SK-N-SH treated with all-trans-retinoic acid at 6 μM for 48 hours (cell line): ENCODE measurements at regions not wholly inside any gene's neighbourhood (a gene's known extent, or its start where the extent isn't known, plus 50 kb on each side); places are given as distances from the start of the nearest gene placed in this dataset.

Source experiments
- ATAC-seq: fragments of 200-7000 bp; cut with Tn5 transposase; 3 replicates; pipeline ENCODE4 v1.9.1; 2020; ENCODE audit warnings: mild to moderate bottlenecking, moderate library complexity
- ARNTL ChIP-seq: fragments of 450-650 bp; formaldehyde crosslinking; IDR thresholded peaks from 2 replicates; pipeline ENCODE4 v1.5.0; 2020; ENCODE audit warnings: low read depth, mild to moderate bottlenecking, moderate library complexity, borderline replicate concordance
- BACH2 ChIP-seq: fragments of 250-450 bp; sonication (Bioruptor Pico); IDR thresholded peaks from 2 replicates; pipeline ENCODE4 v1.9.0; 2021; ENCODE audit warnings: mild to moderate bottlenecking, borderline replicate concordance
- CSDC2 ChIP-seq: fragments of 250-450 bp; sonication (Bioruptor Pico); IDR thresholded peaks from 2 replicates; pipeline ENCODE4 v1.5.0; 2020; ENCODE audit warnings: mild to moderate bottlenecking, moderate library complexity
- ESRRG ChIP-seq: fragments of 250-450 bp; sonication (Bioruptor Pico); IDR thresholded peaks from 2 replicates; pipeline ENCODE4 v1.6.1; 2021; ENCODE audit warnings: mild to moderate bottlenecking
- GLIS3 ChIP-seq: fragments of 250-450 bp; sonication (Bioruptor Pico); IDR thresholded peaks from 2 replicates; pipeline ENCODE4 v1.5.0; 2020; ENCODE audit warnings: mild to moderate bottlenecking, moderate library complexity
- OSR1 ChIP-seq: fragments of 250-450 bp; sonication (Bioruptor Pico); IDR thresholded peaks from 2 replicates; pipeline ENCODE4 v1.8.0; 2022; ENCODE audit warnings: moderate library complexity, mild to moderate bottlenecking, inconsistent platforms
- PPARA ChIP-seq: fragments of 250-450 bp; sonication (Bioruptor Pico); IDR thresholded peaks from 2 replicates; pipeline ENCODE4 v1.5.0; 2020; ENCODE audit warnings: mild to moderate bottlenecking, borderline replicate concordance
- RARB ChIP-seq: fragments of 250-450 bp; sonication (Bioruptor Pico); IDR thresholded peaks from 2 replicates; pipeline ENCODE4 v1.8.0; 2021; ENCODE audit warnings: mild to moderate bottlenecking, moderate library complexity
- SNAI2 ChIP-seq: fragments of 250-450 bp; sonication (Bioruptor Pico); IDR thresholded peaks from 2 replicates; pipeline ENCODE4 v1.5.0; 2020; ENCODE audit warnings: mild to moderate bottlenecking, moderate library complexity
- TCF4 ChIP-seq: fragments of 250-450 bp; sonication (Bioruptor Pico); IDR thresholded peaks from 2 replicates; pipeline ENCODE4 v1.8.0; 2021; ENCODE audit warnings: mild to moderate bottlenecking, moderate library complexity, borderline replicate concordance
- TOX ChIP-seq: fragments of 250-450 bp; sonication (Bioruptor Pico); IDR thresholded peaks from 2 replicates; pipeline ENCODE4 v1.8.0; 2021; ENCODE audit warnings: mild to moderate bottlenecking, moderate library complexity, borderline replicate concordance
- ZC3H10 ChIP-seq: fragments of 250-450 bp; sonication (Bioruptor Pico); IDR thresholded peaks from 2 replicates; pipeline ENCODE4 v1.5.1; 2021; ENCODE audit warnings: mild to moderate bottlenecking, moderate library complexity
- ZFP3 ChIP-seq: fragments of 250-450 bp; sonication (Bioruptor Pico); IDR thresholded peaks from 2 replicates; pipeline ENCODE4 v1.5.0; 2020; ENCODE audit warnings: mild to moderate bottlenecking, moderate library complexity
- ZFP30 ChIP-seq: fragments of 450-650 bp; formaldehyde crosslinking; IDR thresholded peaks from 2 replicates; pipeline ENCODE4 v1.5.0; 2022; ENCODE audit warnings: mild to moderate bottlenecking, moderate library complexity
- ZNF70 ChIP-seq: fragments of 450-650 bp; formaldehyde crosslinking; IDR thresholded peaks from 2 replicates; pipeline ENCODE4 v1.5.0; 2020; ENCODE audit warnings: mild to moderate bottlenecking, moderate library complexity
- ZNF8 ChIP-seq: fragments of 450-650 bp; formaldehyde crosslinking; IDR thresholded peaks from 2 replicates; pipeline ENCODE4 v1.5.0; 2020; ENCODE audit warnings: mild to moderate bottlenecking, moderate library complexity
- TF ChIP-seq, protein P1 (sequence below): fragments of 250-450 bp; sonication (Bioruptor Pico); IDR thresholded peaks from 2 replicates; pipeline ENCODE4 v1.5.1; 2021; ENCODE audit warnings: mild to moderate bottlenecking, moderate library complexity
- TF ChIP-seq, protein P2 (sequence below): fragments of 250-450 bp; sonication (Bioruptor Pico); IDR thresholded peaks from 2 replicates; pipeline ENCODE4 v1.5.1; 2020; ENCODE audit warnings: low read depth, mild to moderate bottlenecking, moderate library complexity
- TF ChIP-seq, protein P3 (sequence below): fragments of 250-450 bp; sonication (Bioruptor Pico); IDR thresholded peaks from 2 replicates; pipeline ENCODE4 v1.8.0; 2021; ENCODE audit warnings: low read depth, mild to moderate bottlenecking, moderate library complexity, borderline replicate concordance
- TF ChIP-seq, protein P4 (sequence below): fragments of 250-450 bp; sonication (Bioruptor Pico); IDR thresholded peaks from 2 replicates; pipeline ENCODE4 v1.5.0; 2020; ENCODE audit warnings: mild to moderate bottlenecking, moderate library complexity
- TF ChIP-seq, protein P5 (sequence below): fragments of 250-450 bp; sonication (Bioruptor Pico); IDR thresholded peaks from 2 replicates; pipeline ENCODE4 v1.8.0; 2020; ENCODE audit warnings: mild to moderate bottlenecking, moderate library complexity, borderline replicate concordance

DNA sequence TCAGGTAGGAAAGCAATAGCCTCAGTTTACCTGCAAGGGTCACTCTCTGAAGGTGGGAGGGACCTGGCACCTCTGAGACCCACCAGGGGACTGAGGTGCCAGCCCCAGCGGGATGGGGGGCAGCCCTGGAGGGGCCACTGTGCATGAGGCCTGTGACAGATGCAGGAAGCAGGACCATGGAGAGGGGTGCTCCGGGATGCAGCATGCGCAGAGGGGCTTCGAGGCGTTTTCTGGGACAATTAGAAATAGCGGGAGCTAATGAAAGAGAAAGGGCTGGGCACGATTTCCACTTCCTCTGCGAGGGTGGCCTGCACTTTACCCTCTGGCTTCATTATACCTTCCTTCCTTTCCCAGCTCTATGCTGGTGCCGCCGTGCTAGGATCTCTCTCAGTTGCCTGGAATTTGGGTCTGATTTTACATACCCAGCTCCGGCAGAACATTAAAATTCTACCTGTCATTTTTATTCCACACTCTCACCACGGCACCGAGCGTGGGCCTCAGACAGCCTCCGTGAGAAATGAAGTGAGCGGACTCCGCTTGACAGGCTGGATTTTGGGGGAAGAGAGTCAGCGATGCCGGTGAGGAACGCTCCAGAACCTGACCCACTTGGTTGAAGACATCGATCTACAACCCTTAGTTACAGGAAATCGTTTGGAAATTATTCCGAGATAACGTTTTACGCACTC lies 333.9 kb upstream of the PFKP start:
- ATAC-seq = no peak
- TF ChIP-seq, protein P1, sequence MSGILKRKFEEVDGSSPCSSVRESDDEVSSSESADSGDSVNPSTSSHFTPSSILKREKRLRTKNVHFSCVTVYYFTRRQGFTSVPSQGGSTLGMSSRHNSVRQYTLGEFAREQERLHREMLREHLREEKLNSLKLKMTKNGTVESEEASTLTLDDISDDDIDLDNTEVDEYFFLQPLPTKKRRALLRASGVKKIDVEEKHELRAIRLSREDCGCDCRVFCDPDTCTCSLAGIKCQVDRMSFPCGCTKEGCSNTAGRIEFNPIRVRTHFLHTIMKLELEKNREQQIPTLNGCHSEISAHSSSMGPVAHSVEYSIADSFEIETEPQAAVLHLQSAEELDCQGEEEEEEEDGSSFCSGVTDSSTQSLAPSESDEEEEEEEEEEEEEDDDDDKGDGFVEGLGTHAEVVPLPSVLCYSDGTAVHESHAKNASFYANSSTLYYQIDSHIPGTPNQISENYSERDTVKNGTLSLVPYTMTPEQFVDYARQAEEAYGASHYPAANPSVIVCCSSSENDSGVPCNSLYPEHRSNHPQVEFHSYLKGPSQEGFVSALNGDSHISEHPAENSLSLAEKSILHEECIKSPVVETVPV (CRISPR knock-in tag) = no peak
- TF ChIP-seq ESRRG = no peak
- no peak for TF ChIP-seq RARB (CRISPR knock-in tag)
- no peak for TF ChIP-seq ARNTL (CRISPR knock-in tag)
- no peak for TF ChIP-seq TOX (CRISPR knock-in tag)
- TF ChIP-seq GLIS3 (CRISPR knock-in tag) = no peak
- TF ChIP-seq, protein P2, sequence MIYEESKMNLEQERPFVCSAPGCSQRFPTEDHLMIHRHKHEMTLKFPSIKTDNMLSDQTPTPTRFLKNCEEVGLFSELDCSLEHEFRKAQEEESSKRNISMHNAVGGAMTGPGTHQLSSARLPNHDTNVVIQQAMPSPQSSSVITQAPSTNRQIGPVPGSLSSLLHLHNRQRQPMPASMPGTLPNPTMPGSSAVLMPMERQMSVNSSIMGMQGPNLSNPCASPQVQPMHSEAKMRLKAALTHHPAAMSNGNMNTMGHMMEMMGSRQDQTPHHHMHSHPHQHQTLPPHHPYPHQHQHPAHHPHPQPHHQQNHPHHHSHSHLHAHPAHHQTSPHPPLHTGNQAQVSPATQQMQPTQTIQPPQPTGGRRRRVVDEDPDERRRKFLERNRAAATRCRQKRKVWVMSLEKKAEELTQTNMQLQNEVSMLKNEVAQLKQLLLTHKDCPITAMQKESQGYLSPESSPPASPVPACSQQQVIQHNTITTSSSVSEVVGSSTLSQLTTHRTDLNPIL (CRISPR knock-in tag) = no peak
- TF ChIP-seq, protein P3, sequence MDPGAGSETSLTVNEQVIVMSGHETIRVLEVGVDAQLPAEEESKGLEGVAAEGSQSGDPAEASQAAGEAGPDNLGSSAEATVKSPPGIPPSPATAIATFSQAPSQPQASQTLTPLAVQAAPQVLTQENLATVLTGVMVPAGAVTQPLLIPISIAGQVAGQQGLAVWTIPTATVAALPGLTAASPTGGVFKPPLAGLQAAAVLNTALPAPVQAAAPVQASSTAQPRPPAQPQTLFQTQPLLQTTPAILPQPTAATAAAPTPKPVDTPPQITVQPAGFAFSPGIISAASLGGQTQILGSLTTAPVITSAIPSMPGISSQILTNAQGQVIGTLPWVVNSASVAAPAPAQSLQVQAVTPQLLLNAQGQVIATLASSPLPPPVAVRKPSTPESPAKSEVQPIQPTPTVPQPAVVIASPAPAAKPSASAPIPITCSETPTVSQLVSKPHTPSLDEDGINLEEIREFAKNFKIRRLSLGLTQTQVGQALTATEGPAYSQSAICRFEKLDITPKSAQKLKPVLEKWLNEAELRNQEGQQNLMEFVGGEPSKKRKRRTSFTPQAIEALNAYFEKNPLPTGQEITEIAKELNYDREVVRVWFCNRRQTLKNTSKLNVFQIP (CRISPR knock-in tag) = no peak

DNA sequence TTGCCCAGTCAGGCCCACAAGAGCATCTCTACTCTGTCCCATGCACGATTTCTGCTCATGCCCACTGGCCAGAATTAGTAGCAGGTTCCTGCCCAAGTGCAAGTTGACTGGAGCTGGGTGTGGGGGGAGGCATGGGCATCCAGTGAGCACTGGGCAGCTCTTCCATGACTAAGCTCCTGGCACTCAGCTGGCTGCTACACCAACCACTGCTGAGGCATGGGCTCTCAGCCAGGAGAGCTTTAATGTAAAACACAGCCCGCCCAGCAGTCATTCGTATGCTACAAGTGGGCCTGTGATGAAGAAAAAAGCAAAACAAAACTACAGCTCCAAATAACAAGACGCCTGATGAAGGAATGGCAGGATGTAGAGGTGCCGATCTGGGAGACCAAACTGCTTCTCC lies 335.4 kb upstream of the PFKP start:
- no peak for TF ChIP-seq BACH2 (CRISPR knock-in tag)
- TF ChIP-seq, protein P2 (CRISPR knock-in tag) = no peak
- no peak for TF ChIP-seq ESRRG
- TF ChIP-seq ZNF70 (CRISPR knock-in tag) = no peak
- ATAC-seq = no peak

DNA sequence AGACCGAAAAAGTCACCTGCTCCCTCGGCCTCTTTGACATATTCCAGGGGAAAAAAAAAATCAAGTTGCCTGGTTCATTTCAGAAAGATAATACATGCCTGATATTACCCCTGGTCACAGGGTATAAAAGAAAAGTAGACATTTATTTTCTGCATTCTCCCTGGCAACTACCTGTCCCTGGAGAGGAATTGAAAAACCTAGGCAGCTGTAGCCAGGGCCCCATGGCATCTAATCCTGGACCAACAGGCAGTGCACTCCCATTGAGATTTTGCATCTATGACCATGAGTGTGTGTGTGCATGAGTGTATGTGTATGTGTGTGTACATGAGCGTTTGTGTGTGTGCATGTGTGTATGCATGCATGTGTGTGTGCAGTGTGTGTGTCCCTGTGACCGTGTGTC lies 338.2 kb upstream of the PFKP start:
- ATAC-seq = no peak

More for the DNA sequence above, 338.2 kb upstream of the PFKP start:
- TF ChIP-seq RARB (CRISPR knock-in tag) = no peak
- TF ChIP-seq PPARA (CRISPR knock-in tag) = no peak
- no peak for TF ChIP-seq ZNF8 (CRISPR knock-in tag)
- TF ChIP-seq TCF4 (CRISPR knock-in tag) = no peak
- TF ChIP-seq, protein P2 (CRISPR knock-in tag) = no peak
- no peak for TF ChIP-seq ZC3H10 (CRISPR knock-in tag)
- TF ChIP-seq ZFP30 (CRISPR knock-in tag) = no peak
- TF ChIP-seq, protein P3 (CRISPR knock-in tag) = no peak
- no peak for TF ChIP-seq SNAI2 (CRISPR knock-in tag)
- TF ChIP-seq ESRRG = no peak
- TF ChIP-seq BACH2 (CRISPR knock-in tag) = no peak
- TF ChIP-seq OSR1 (CRISPR knock-in tag) = no peak
- TF ChIP-seq, protein P4, sequence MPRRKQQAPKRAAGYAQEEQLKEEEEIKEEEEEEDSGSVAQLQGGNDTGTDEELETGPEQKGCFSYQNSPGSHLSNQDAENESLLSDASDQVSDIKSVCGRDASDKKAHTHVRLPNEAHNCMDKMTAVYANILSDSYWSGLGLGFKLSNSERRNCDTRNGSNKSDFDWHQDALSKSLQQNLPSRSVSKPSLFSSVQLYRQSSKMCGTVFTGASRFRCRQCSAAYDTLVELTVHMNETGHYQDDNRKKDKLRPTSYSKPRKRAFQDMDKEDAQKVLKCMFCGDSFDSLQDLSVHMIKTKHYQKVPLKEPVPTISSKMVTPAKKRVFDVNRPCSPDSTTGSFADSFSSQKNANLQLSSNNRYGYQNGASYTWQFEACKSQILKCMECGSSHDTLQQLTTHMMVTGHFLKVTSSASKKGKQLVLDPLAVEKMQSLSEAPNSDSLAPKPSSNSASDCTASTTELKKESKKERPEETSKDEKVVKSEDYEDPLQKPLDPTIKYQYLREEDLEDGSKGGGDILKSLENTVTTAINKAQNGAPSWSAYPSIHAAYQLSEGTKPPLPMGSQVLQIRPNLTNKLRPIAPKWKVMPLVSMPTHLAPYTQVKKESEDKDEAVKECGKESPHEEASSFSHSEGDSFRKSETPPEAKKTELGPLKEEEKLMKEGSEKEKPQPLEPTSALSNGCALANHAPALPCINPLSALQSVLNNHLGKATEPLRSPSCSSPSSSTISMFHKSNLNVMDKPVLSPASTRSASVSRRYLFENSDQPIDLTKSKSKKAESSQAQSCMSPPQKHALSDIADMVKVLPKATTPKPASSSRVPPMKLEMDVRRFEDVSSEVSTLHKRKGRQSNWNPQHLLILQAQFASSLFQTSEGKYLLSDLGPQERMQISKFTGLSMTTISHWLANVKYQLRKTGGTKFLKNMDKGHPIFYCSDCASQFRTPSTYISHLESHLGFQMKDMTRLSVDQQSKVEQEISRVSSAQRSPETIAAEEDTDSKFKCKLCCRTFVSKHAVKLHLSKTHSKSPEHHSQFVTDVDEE (CRISPR knock-in tag) = no peak
- TF ChIP-seq, protein P1 (CRISPR knock-in tag) = no peak
- TF ChIP-seq CSDC2 (CRISPR knock-in tag) = no peak
- TF ChIP-seq ZFP3 = no peak
- no peak for TF ChIP-seq GLIS3 (CRISPR knock-in tag)
- TF ChIP-seq, protein P5, sequence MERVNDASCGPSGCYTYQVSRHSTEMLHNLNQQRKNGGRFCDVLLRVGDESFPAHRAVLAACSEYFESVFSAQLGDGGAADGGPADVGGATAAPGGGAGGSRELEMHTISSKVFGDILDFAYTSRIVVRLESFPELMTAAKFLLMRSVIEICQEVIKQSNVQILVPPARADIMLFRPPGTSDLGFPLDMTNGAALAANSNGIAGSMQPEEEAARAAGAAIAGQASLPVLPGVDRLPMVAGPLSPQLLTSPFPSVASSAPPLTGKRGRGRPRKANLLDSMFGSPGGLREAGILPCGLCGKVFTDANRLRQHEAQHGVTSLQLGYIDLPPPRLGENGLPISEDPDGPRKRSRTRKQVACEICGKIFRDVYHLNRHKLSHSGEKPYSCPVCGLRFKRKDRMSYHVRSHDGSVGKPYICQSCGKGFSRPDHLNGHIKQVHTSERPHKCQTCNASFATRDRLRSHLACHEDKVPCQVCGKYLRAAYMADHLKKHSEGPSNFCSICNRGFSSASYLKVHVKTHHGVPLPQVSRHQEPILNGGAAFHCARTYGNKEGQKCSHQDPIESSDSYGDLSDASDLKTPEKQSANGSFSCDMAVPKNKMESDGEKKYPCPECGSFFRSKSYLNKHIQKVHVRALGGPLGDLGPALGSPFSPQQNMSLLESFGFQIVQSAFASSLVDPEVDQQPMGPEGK (CRISPR knock-in tag) = no peak
